ENCODE measurements at regions not wholly inside any gene's neighbourhood (a gene's known extent, or its start where the extent isn't known, plus 50 kb on each side); places are given as distances from the start of the nearest gene placed in this dataset.
"Not testable (repeated sequence)": the region's sequence is repeated elsewhere in the genome, so short reads cannot be mapped to it uniquely, and the experiment has no call there.

- DNase-seq, result no peak
Observed at GRCh38 chr5:124614836-124615385, 131.5 kb downstream of the ZNF608 start.

- no peak for DNase-seq
Observed at GRCh38 chr5:124614105-124614504, 132.3 kb downstream of the ZNF608 start.

GRCh38 chr5:124613273-124613953 is 133.0 kb downstream of the ZNF608 start:
- no peak for DNase-seq

GRCh38 chr5:124612023-124612422 is 134.4 kb downstream of the ZNF608 start:
- no peak for DNase-seq

GRCh38 chr5:124611262-124611661 is 135.2 kb downstream of the ZNF608 start:
- not testable (repeated sequence) for DNase-seq

GRCh38 chr5:124609685-124610084 is 136.8 kb downstream of the ZNF608 start:
- DNase-seq, result not testable (repeated sequence)

GRCh38 chr5:124606543-124606942 is 139.9 kb downstream of the ZNF608 start:
- DNase-seq, result no peak

- DNase-seq, result no peak
Observed at GRCh38 chr5:124606093-124606492, 140.3 kb downstream of the ZNF608 start.

- DNase-seq, result no peak
Observed at GRCh38 chr5:124605541-124605940, 140.9 kb downstream of the ZNF608 start.

GRCh38 chr5:124604419-124604818 is 142.0 kb downstream of the ZNF608 start:
- no peak for DNase-seq

GRCh38 chr5:124602925-124603650 is 143.4 kb downstream of the ZNF608 start:
- DNase-seq, result no peak

- DNase-seq, result no peak
Observed at GRCh38 chr5:124599028-124599973, 147.1 kb downstream of the ZNF608 start.

GRCh38 chr5:124596595-124597421 is 149.6 kb downstream of the ZNF608 start:
- DNase-seq, result no peak

- no peak for DNase-seq
Observed at GRCh38 chr5:124593952-124594351, 152.5 kb downstream of the ZNF608 start.

- DNase-seq, result no peak
Observed at GRCh38 chr5:124592891-124593290, 153.5 kb downstream of the ZNF608 start.

- no peak for DNase-seq
Observed at GRCh38 chr5:124591583-124591982, 154.9 kb downstream of the ZNF608 start.

GRCh38 chr5:124590686-124591085 is 155.8 kb downstream of the ZNF608 start:
- no peak for DNase-seq

- DNase-seq, result no peak
Observed at GRCh38 chr5:124587280-124587679, 159.2 kb downstream of the ZNF608 start.

GRCh38 chr5:124584991-124585715 is 161.3 kb downstream of the ZNF608 start:
- DNase-seq, result no peak

GRCh38 chr5:124583469-124584350 is 162.7 kb downstream of the ZNF608 start:
- DNase-seq, result no peak

- no peak for DNase-seq
Observed at GRCh38 chr5:124582561-124582840, 163.9 kb downstream of the ZNF608 start.
